Stimulated activated CD4-positive, alpha-beta T cell treated with anti-CD3 and anti-CD28 coated beads, Interleukin-2, amount 100 ng/mL, for 4 hours (primary cell): ENCODE measurements at regions not wholly inside any gene's neighbourhood (a gene's known extent, or its start where the extent isn't known, plus 50 kb on each side); places are given as distances from the start of the nearest gene placed in this dataset.
"Not testable (repeated sequence)": the region's sequence is repeated elsewhere in the genome, so short reads cannot be mapped to it uniquely, and the experiment has no call there.

ENCODE experiments used
- DNase-seq: peaks from one replicate; pipeline ENCODE4 v3.0.0-alpha.2; 2020; ENCODE audit warnings: low read depth

DNA sequence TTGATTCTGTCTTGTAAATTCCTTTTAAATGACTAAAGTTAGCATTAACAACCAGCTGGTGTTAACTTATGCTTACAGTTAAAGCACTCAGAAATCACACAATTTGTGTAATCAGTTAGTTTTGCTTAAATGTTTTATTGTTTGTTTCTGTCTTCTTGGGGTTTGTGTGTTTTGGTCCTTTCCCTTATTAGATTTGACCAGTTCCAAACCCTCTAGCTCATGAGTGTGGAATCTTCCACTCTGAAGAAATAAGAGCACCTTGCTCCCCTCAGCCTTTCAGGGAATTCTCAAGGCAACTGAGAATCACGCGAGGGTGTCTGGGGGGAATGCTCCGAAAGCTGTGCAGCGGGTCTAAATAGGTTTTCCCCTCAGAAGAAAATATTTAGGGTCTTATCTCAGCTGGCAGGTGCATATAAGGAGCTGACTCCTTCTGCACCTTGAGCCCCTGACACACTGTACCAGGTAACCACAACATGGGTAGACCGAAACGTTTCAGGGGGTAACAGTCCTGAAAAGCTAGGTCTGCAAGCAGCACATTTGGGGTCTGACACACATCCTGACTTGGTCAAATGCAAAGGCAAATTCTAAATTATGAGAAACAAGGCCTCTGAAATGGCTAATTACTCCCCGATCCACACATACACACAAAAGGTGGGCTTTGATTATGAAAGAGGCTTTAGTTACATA lies 188.1 kb upstream of the ETV3 start:
- no peak for DNase-seq

DNA sequence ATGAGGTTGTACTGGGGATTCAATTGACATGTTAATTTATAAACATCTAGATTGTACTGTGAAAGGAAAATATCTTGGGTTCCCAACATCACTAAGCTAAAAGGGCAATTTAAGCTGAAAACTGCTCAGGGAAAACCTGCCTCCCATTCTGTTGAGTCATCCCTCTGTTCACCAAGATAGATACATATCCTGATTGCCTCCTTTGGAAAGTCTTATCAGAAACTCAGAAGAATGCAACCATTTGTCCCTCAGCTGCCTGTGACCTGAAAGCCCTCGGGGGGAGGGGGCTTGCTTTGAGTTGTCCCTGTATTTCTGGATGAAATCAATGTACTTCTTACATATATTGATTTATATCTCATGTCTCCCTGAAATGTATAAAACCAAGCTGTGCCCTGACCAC lies 187.0 kb upstream of the ETV3 start:
- DNase-seq, result no peak

DNA sequence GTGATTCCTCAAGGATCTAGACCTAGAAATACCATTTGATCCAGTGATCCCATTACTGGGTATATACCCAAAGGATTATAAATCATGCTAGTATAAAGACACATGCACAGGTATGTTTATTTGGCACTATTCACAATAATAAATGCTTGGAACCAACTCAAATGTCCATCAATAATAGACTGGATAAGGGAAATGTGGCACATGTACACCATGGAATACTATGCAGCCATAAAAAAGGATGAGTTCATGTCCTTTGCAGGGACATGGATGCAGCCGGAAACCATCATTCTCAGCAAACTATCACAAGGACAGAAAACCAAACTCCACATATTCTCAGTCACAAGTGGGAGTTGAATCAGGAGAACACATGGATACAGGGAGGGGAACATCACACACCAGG lies 183.8 kb upstream of the ETV3 start:
- DNase-seq, result not testable (repeated sequence)

- no peak for DNase-seq
These were observed 181.4 kb upstream of the ETV3 start for GRCh38 chr1:157319567-157319966.

DNA sequence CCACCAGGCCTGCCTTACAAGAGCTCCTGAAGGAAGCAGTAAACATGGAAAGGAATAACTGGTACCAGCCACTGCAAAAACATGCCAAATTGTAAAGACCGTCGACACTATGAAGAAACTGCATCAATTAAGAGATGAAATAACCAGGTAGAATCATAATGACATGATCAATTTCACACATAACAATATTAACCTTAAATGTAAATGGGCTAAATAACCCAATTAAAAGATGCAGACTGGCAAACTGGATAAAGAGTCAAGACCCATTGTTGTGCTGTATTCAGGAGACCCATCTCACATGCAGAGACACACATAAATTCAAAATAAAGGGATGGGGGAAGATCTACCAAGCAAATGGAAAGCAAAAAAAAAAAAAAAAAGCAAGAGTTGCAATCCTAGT lies 179.0 kb upstream of the ETV3 start:
- DNase-seq, result not testable (repeated sequence)

- no peak for DNase-seq
These were observed 177.3 kb upstream of the ETV3 start for GRCh38 chr1:157315544-157315943.

GRCh38 chr1:157314408-157314807 lies 176.2 kb upstream of the ETV3 start:
- no peak for DNase-seq

- DNase-seq, result no peak
These were observed 175.1 kb upstream of the ETV3 start for GRCh38 chr1:157313240-157313807.

DNA sequence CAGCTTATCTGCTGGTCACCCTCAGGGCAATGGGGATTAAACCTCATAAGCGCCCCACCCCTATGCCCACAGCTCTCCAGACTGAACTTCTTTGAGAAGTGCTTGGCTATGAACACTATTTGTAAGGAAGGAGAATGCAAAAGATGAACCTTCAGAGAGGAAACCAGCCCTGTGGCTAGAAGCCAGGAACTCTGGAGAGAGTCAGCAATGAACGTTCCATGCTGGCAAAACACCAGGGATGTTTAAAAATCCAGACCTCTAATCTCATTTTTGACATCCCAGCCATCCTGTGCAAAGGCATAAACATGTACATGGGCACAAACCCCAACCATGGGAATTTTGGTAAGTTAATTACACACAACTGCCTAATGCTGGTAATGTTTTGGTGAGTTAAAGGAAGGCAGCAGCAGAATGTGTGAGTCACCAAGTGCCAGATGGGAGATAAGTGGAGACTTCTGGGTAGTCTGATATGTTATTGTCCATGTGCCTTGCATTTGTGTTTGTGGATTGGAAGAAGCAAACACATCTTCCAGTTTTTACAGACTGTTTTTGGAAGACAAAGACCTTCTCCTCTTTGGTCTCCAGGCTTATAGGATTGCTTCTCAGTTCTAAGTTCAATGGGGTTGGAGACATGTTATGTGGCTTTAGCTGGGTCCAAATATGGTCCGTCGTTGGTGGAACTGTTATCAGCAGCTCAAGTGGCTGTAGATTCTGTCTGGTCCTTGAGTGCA lies 174.1 kb upstream of the ETV3 start:
- no peak for DNase-seq

DNA sequence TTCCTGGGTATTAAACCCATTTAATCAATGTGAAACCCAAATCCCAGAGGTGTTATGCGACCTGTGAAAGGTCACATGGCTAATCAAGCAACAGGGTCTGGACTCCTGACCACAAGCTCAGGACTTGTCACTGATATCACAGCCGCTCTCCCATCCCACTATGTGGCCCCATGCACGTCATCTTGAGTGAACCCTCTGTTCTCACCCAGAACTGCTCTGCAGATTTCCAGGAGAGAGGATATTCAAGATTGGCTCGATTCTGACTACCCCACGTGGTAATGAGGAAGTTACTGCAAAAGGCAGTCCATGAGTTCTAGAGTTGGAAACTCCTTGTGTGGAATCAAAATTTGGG lies 173.5 kb upstream of the ETV3 start:
- DNase-seq, result no peak

- not testable (repeated sequence) for DNase-seq
These were observed 172.9 kb upstream of the ETV3 start for GRCh38 chr1:157310805-157311729.

- no peak for DNase-seq
These were observed 172.2 kb upstream of the ETV3 start for GRCh38 chr1:157310401-157310800.

DNA sequence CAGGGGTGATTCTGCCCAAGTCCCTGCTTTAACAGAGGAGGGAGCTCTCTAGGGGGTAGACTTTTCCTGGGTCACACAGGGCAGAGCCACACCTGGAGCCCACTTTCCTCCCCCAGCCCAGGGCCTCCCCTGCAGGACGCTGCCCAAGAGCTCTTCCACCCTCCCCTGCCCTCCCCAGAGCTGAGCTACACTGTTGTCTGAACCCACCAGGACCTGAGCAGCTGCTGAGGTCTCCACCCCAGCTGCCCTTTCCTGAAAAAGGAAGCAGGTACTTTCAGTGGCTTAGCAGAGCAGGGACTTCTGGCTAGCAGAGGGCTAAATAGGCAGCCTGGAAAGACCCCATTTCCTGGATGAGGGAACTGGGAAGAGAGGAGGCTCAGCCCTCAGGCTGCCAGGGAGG lies 169.3 kb upstream of the ETV3 start:
- DNase-seq, result no peak

GRCh38 chr1:157306896-157307295 lies 168.7 kb upstream of the ETV3 start:
- DNase-seq, result no peak

- DNase-seq, result no peak
These were observed 166.1 kb upstream of the ETV3 start for GRCh38 chr1:157304271-157304670.

GRCh38 chr1:157302724-157303123 lies 164.5 kb upstream of the ETV3 start:
- no peak for DNase-seq

- no peak for DNase-seq
These were observed 164.0 kb upstream of the ETV3 start for GRCh38 chr1:157302199-157302497.

GRCh38 chr1:157301477-157302198 lies 163.4 kb upstream of the ETV3 start:
- DNase-seq, result no peak

DNA sequence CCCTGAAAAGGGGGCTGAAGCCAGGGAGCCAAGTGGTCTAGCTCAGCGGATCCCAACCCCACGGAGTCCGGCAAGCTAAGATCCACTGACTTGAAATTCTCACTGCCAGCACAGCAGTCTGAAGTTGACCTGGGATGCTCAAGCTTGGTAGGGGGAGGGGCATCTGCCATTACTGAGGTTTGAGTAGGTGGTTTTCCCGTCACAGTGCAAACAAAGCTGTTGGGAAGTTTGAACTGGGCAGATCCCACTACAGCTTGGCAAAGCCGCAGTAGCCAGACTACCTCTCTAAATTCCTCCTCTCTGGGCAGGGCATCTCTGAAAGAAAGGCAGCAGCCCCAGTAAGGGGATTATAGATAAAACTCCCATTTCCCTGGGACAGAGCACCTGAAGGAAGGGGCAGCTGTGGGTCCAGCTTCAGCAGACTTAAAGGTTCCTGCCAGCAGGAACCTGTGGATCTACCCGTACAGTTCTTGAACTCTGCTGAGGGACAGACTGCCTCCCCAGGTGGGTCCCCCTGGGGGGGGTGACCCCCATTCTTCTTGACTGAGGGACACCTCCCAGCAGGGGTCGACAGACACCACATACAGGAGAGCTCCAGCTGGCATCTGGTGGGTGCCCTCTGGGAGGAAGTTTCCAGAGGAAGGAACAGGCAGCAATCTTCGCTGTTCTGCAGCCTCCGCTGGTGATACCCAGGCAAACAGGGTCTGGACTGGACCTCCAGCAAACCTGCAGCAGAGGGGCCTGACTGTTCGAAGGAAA lies 156.4 kb upstream of the ETV3 start:
- not testable (repeated sequence) for DNase-seq

DNA sequence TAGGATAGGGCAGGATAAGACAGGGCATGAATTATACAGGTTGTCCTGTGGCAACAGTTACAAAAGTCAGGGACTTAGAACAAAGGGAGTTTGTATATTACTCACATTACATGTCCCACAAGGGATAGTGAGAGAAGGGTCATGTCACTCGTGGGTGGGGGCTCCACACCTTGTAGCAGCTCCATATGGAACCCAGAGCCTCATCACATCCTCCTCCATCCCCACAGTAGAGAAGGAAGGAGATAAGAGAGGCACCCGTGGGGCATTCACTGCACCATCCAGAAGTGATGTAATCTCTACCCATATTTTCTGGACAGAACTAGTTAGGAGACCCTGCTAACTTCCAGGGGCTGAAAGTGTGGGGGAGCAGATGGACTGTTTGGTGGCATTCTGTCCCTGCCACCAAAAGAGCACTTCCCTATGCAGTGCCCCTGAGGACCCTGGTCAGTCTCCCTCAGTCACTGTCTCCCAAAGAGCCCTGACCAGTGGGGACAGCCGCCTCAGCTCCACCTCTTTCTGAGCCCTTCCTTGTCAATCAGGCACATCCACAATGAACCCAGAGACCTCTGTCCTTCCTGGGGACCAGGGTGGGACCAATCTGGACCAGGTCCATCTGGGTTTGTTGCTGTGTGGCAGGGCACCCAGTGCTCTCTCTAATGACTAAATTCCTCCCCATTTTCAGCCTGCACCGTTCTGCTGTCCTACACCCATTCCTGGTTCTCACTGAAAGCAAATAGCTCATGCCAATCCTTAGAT lies 154.8 kb upstream of the ETV3 start:
- DNase-seq, result no peak

DNA sequence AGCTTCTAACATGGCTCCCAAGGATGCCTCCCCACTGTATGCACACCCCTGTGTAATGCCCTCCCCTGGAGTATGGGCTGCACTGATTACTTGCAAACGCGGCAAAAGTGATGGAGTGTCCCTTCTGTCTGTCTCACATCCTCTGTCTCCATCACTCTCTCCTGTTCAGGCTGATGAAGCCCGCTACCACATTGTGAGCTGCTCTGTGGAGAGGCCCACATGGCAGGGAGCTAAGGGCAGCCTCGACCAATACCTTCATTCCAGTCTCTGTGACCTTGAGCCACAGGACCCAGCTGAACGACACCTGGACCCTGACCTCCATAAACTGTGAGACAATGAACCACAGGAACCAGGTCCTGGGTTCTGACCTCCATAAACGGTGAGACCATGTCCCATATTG lies 154.1 kb upstream of the ETV3 start:
- DNase-seq, result no peak
